ENCODE measurements at regions not wholly inside any gene's neighbourhood (a gene's known extent, or its start where the extent isn't known, plus 50 kb on each side); places are given as distances from the start of the nearest gene placed in this dataset.

DNA sequence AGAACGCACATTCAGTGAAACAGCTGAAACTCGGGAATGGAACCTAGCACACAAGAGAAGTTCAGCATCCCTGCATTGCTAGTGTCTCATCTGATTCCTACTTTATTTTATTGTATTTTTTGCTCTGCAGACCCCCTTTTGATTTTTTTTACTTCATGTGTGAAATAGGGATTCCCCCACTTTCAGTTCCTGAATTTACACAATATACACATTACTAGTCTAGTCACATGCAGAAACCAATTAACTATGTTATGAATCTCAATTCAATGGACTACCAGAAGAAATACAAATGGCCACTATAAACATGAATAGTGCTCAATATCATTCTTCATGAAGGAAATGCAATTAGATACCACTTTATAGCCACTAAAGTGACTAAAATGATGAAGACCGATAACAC lies 386.1 kb upstream of the COBL start:
- Mint-ChIP-seq H3K4me1 (ENCODE audit: low read depth) (no peaks in the 10 kb centered on the region), H3K36me3 (ENCODE audit: low read depth) (no peaks in the 10 kb centered on the region), H3K27ac (no peak overlapping the region), H3K27me3 (ENCODE audit: low read depth) (no peaks in the 10 kb centered on the region), H3K4me3 (ENCODE audit: low read depth) (no peak overlapping the region), H3K9me3 (peaks cover 45% of the 10 kb centered on the region)
- intact Hi-C loops (cut with micrococcal nuclease) = no loop called here
- DNase-seq (ENCODE audit: low spot score) = no peak

- peaks cover 41% of the 10 kb centered on the region for H3K9me3 Mint-ChIP-seq
- intact Hi-C loops (cut with micrococcal nuclease) = no loop called here
- H3K4me1 Mint-ChIP-seq (ENCODE audit: low read depth) = no peaks in the 10 kb centered on the region
- no peaks in the 10 kb centered on the region for H3K27me3 Mint-ChIP-seq (ENCODE audit: low read depth)
- H3K4me3 Mint-ChIP-seq (ENCODE audit: low read depth) = no peak overlapping the region
- no peak overlapping the region for H3K27ac Mint-ChIP-seq
- no peaks in the 10 kb centered on the region for H3K36me3 Mint-ChIP-seq (ENCODE audit: low read depth)
- DNase-seq (ENCODE audit: low spot score) = no peak
Measured at GRCh38 chr7:51701935-51702334, 385.3 kb upstream of the COBL start.

DNA sequence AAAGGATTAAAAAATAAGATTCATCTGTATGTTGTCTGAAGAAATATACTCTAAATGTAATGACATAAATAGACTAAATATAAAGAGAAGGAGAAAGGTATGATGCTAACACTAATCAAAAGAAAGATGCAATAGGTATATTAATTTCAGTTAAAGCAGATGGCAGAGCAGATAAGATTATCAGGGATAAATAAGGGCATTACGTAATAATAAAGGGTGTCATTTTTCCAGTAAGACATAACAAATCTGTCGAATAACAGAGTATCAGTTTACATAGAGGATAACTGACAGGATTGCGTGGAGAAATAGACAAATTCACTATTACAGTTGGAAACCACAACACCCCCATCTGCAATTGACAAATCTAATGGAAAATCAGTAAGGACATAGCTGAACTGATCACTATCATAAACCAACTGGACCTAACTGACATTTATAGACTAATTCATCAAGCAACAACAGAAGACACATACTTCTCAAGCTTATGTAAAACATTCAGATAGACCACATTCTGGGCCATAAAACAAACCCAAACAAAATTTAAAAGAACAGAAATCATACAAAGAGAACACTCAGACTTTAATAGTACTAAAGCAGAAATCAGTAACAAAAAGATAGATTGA lies 384.1 kb upstream of the COBL start:
- H3K4me3 Mint-ChIP-seq (ENCODE audit: low read depth) = no peak overlapping the region
- no peaks in the 10 kb centered on the region for H3K27me3 Mint-ChIP-seq (ENCODE audit: low read depth)
- H3K36me3 Mint-ChIP-seq (ENCODE audit: low read depth) = no peaks in the 10 kb centered on the region
- peaks cover 35% of the 10 kb centered on the region for H3K9me3 Mint-ChIP-seq
- intact Hi-C loops (cut with micrococcal nuclease) = no loop called here
- H3K4me1 Mint-ChIP-seq (ENCODE audit: low read depth) = no peaks in the 10 kb centered on the region
- H3K27ac Mint-ChIP-seq = no peak overlapping the region
- DNase-seq (ENCODE audit: low spot score) = no peak

DNA sequence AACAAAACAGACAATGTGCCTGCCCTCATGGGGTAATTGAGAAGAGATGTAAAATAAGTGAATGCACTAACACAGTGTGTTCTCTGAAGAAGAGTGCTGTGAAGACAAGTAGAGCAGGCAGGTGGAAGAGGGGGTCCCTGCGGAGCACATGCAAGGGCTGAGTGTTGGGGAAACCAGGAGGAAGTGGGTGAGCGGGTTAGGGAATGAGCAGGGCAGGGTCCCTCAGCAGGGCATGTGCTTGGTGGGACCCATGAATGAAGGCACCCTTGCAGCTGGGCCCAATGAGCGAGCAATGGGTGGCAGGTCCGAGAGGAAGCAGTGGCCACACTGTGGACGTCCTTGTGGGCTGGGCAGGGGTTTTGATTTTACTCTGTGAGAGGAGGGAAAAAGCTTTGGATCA lies 376.6 kb upstream of the COBL start:
- Mint-ChIP-seq H3K4me3 (ENCODE audit: low read depth) (no peak overlapping the region), H3K27ac (no peak overlapping the region), H3K4me1 (ENCODE audit: low read depth) (no peaks in the 10 kb centered on the region), H3K9me3 (peaks cover 29% of the 10 kb centered on the region), H3K27me3 (ENCODE audit: low read depth) (no peaks in the 10 kb centered on the region), H3K36me3 (ENCODE audit: low read depth) (no peaks in the 10 kb centered on the region)
- DNase-seq (ENCODE audit: low spot score) = no peak
- intact Hi-C loops (cut with micrococcal nuclease) = no loop called here

GRCh38 chr7:51689547-51689946 lies 372.9 kb upstream of the COBL start:
- Mint-ChIP-seq H3K36me3 (ENCODE audit: low read depth) (no peaks in the 10 kb centered on the region), H3K9me3 (peaks cover 52% of the 10 kb centered on the region), H3K4me1 (ENCODE audit: low read depth) (no peaks in the 10 kb centered on the region), H3K4me3 (ENCODE audit: low read depth) (no peak overlapping the region), H3K27me3 (ENCODE audit: low read depth) (no peaks in the 10 kb centered on the region), H3K27ac (no peak overlapping the region)
- no peak for DNase-seq (ENCODE audit: low spot score)
- intact Hi-C loops (cut with micrococcal nuclease) = no loop called here

GRCh38 chr7:51685794-51686193 lies 369.2 kb upstream of the COBL start:
- Mint-ChIP-seq H3K4me3 (ENCODE audit: low read depth) (no peak overlapping the region), H3K4me1 (ENCODE audit: low read depth) (no peaks in the 10 kb centered on the region), H3K9me3 (peaks cover 52% of the 10 kb centered on the region), H3K36me3 (ENCODE audit: low read depth) (no peaks in the 10 kb centered on the region), H3K27me3 (ENCODE audit: low read depth) (no peaks in the 10 kb centered on the region), H3K27ac (no peak overlapping the region)
- no peak for DNase-seq (ENCODE audit: low spot score)
- intact Hi-C loops (cut with micrococcal nuclease) = no loop called here

- Mint-ChIP-seq H3K4me3 (ENCODE audit: low read depth) (no peak overlapping the region), H3K27me3 (ENCODE audit: low read depth) (no peaks in the 10 kb centered on the region), H3K27ac (no peak overlapping the region), H3K4me1 (ENCODE audit: low read depth) (no peaks in the 10 kb centered on the region), H3K9me3 (peaks cover 48% of the 10 kb centered on the region), H3K36me3 (ENCODE audit: low read depth) (no peaks in the 10 kb centered on the region)
- DNase-seq (ENCODE audit: low spot score) = no peak
- intact Hi-C loops (cut with micrococcal nuclease) = no loop called here
Measured at GRCh38 chr7:51680594-51681399, 364.2 kb upstream of the COBL start.

- intact Hi-C loops (cut with micrococcal nuclease) = no loop called here
- Mint-ChIP-seq H3K27me3 (ENCODE audit: low read depth) (no peaks in the 10 kb centered on the region), H3K36me3 (ENCODE audit: low read depth) (no peaks in the 10 kb centered on the region), H3K9me3 (peaks cover 44% of the 10 kb centered on the region), H3K4me1 (ENCODE audit: low read depth) (no peaks in the 10 kb centered on the region), H3K4me3 (ENCODE audit: low read depth) (no peak overlapping the region), H3K27ac (no peak overlapping the region)
- DNase-seq (ENCODE audit: low spot score) = no peak
Measured at GRCh38 chr7:51679358-51679757, 362.7 kb upstream of the COBL start.

DNA sequence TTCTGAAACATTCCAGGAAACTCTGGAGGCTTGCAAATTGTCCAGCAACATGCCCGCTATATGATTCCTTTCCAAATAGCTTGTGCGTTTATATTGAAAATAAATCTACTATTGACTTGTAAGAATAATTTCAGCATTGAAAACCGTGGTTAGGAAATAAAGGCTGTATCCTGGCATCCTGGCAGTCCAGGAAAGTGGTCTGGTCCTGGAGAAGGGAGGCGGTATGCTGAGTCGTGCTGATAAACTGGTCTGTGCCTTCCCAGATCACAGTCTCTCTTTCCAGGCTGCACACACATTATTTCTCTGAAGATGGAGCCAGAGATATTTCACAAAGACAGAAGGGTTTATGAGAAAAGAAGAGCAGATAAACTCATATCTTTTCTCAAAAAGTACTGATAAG lies 350.1 kb upstream of the COBL start:
- no peaks in the 10 kb centered on the region for H3K27me3 Mint-ChIP-seq (ENCODE audit: low read depth)
- DNase-seq (ENCODE audit: low spot score) = no peak
- peaks cover 9% of the 10 kb centered on the region for H3K9me3 Mint-ChIP-seq
- no peaks in the 10 kb centered on the region for H3K36me3 Mint-ChIP-seq (ENCODE audit: low read depth)
- intact Hi-C loops (cut with micrococcal nuclease) = no loop called here
- H3K4me1 Mint-ChIP-seq (ENCODE audit: low read depth) = no peaks in the 10 kb centered on the region
- no peak overlapping the region for H3K27ac Mint-ChIP-seq
- no peak overlapping the region for H3K4me3 Mint-ChIP-seq (ENCODE audit: low read depth)

DNA sequence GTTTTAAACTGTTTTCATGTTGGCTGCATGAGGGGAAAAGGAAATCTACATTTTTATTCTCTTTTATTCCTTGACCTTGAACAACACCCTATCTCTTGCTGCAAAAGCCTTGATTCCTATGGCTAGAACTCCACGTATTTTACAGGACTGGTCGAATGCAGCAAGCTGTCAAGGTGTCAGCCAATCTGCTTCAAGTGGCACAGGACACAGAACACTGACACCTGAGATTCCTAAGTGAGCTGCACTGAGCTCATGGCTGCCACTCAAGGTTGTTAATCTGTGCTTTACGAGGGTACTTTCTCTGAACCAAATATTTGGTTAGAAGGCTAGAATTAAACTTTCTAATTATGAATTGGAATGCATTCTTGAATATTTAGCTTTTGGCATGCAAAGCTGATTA lies 349.7 kb upstream of the COBL start:
- H3K4me3 Mint-ChIP-seq (ENCODE audit: low read depth) = no peak overlapping the region
- no peak overlapping the region for H3K27ac Mint-ChIP-seq
- no peak for DNase-seq (ENCODE audit: low spot score)
- no peaks in the 10 kb centered on the region for H3K27me3 Mint-ChIP-seq (ENCODE audit: low read depth)
- peaks cover 5% of the 10 kb centered on the region for H3K9me3 Mint-ChIP-seq
- no peaks in the 10 kb centered on the region for H3K4me1 Mint-ChIP-seq (ENCODE audit: low read depth)
- no peaks in the 10 kb centered on the region for H3K36me3 Mint-ChIP-seq (ENCODE audit: low read depth)
- intact Hi-C loops (cut with micrococcal nuclease) = no loop called here

GRCh38 chr7:51665045-51665780 lies 348.6 kb upstream of the COBL start:
- Mint-ChIP-seq H3K36me3 (ENCODE audit: low read depth) (no peaks in the 10 kb centered on the region), H3K4me3 (ENCODE audit: low read depth) (no peak overlapping the region), H3K27ac (no peak overlapping the region), H3K9me3 (peaks cover 5% of the 10 kb centered on the region), H3K4me1 (ENCODE audit: low read depth) (no peaks in the 10 kb centered on the region), H3K27me3 (ENCODE audit: low read depth) (no peaks in the 10 kb centered on the region)
- no peak for DNase-seq (ENCODE audit: low spot score)
- intact Hi-C loops (cut with micrococcal nuclease) = no loop called here

DNA sequence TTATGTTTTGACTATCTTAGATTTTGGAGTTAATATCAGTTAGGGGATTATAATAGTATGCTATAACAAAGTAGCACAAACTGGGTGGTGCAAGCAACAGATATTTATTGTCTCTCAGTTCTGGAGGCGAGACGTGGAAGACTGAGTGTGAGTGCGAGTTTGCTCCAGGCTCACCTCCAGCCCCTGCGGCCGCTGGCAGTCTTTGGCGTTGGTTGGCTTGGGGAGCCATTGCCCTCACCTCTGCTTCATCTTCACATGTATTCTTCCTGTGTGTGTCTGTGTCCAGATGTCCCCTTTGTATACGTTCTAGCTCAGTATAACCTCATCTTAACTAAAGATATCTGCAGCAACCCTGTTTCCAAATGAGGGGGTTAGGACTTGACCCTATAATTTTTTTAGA lies 343.9 kb upstream of the COBL start:
- Mint-ChIP-seq H3K9me3 (peaks cover 5% of the 10 kb centered on the region), H3K4me3 (ENCODE audit: low read depth) (no peak overlapping the region), H3K27me3 (ENCODE audit: low read depth) (no peaks in the 10 kb centered on the region), H3K27ac (no peak overlapping the region), H3K4me1 (ENCODE audit: low read depth) (no peaks in the 10 kb centered on the region), H3K36me3 (ENCODE audit: low read depth) (no peaks in the 10 kb centered on the region)
- intact Hi-C loops (cut with micrococcal nuclease) = no loop called here
- DNase-seq (ENCODE audit: low spot score) = no peak

DNA sequence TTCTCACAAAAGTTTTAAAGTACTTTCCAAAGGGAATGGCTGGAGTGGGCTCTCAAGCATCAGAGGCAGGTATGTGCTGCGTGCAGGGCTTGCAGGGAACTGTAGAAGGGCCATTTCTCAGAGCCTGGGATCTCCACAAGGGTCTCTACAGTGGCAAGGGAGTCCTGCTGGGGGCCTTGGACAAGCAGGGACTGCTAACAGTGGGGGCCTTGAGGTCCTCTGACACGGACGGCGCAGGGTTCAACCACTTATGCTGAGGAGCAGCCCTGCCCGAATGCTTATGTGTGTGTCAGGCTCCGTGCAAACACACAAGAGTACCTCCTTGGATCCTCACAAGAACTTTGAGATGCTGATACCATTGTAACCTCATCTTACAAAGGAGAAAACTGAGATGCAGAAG lies 342.1 kb upstream of the COBL start:
- Mint-ChIP-seq H3K27ac (no peak overlapping the region), H3K4me3 (ENCODE audit: low read depth) (no peak overlapping the region), H3K36me3 (ENCODE audit: low read depth) (no peaks in the 10 kb centered on the region), H3K9me3 (peaks cover 6% of the 10 kb centered on the region), H3K4me1 (ENCODE audit: low read depth) (no peaks in the 10 kb centered on the region), H3K27me3 (ENCODE audit: low read depth) (no peaks in the 10 kb centered on the region)
- DNase-seq (ENCODE audit: low spot score) = no peak
- intact Hi-C loops (cut with micrococcal nuclease) = no loop called here

All from activated T-helper 2 cell treated with anti-CD3 and anti-CD28 coated beads, Interferon-gamma antibody, Interleukin-2, Interleukin-4, amounts not matched to agents 10 μg/mL and 5 μg/mL and 100 μg/mL, durations not matched to agents 14 hours and 24 hours and 36 hours (primary cell).